ENCODE measurements at regions not wholly inside any gene's neighbourhood (a gene's known extent, or its start where the extent isn't known, plus 50 kb on each side); places are given as distances from the start of the nearest gene placed in this dataset.

GRCh38 chr7:54349229-54349628 is 192.9 kb upstream of the VSTM2A start:
- H3K9me3 ChIP-seq: no peaks in the 10 kb centered on the region
- no peaks in the 10 kb centered on the region for H3K27me3 ChIP-seq
- H3K36me3 ChIP-seq: no peaks in the 10 kb centered on the region
- intact Hi-C loops (cut with DNase I): no loop called here
- no peaks in the 10 kb centered on the region for H3K4me1 ChIP-seq
- WGBS, 2 donors: 63 to 67% methylated on average over 3 of the region's 3 CpGs
- no peak overlapping the region for H3K4me3 ChIP-seq
- H3K27ac ChIP-seq: no peak overlapping the region
- no peak for DNase-seq
- TF ChIP-seq POLR2A (IDR thresholded peaks at IDR 0.05) (no peak), CTCF (IDR thresholded peaks at IDR 0.05) (no peak)

GRCh38 chr7:54354436-54354835 is 187.7 kb upstream of the VSTM2A start:
- DNase-seq: no peak
- intact Hi-C loops (cut with DNase I): no loop called here
- H3K4me1 ChIP-seq: no peaks in the 10 kb centered on the region
- no peak overlapping the region for H3K27ac ChIP-seq
- 59 to 71% methylated on average over 8 of the region's 8 CpGs for WGBS, 2 donors
- TF ChIP-seq CTCF (IDR thresholded peaks at IDR 0.05) (no peak), POLR2A (IDR thresholded peaks at IDR 0.05) (no peak)
- H3K4me3 ChIP-seq: no peak overlapping the region
- no peaks in the 10 kb centered on the region for H3K27me3 ChIP-seq
- H3K9me3 ChIP-seq: no peaks in the 10 kb centered on the region
- no peaks in the 10 kb centered on the region for H3K36me3 ChIP-seq

- Histone ChIP-seq H3K9me3 (no peaks in the 10 kb centered on the region), H3K4me3 (no peak overlapping the region), H3K4me1 (no peaks in the 10 kb centered on the region), H3K36me3 (no peaks in the 10 kb centered on the region), H3K27me3 (no peaks in the 10 kb centered on the region), H3K27ac (no peak overlapping the region)
- DNase-seq: no peak
- intact Hi-C loops (cut with DNase I): no loop called here
- no peak for TF ChIP-seq POLR2A (IDR thresholded peaks at IDR 0.05)
- no peak for TF ChIP-seq CTCF (IDR thresholded peaks at IDR 0.05)
- 43 to 68% methylated on average over 1 of the region's 1 CpG for WGBS, 2 donors
These were observed 186.3 kb upstream of the VSTM2A start for GRCh38 chr7:54355842-54356241.

GRCh38 chr7:54360075-54360840 is 181.9 kb upstream of the VSTM2A start:
- Histone ChIP-seq H3K4me3 (no peak overlapping the region), H3K27me3 (no peaks in the 10 kb centered on the region), H3K9me3 (no peaks in the 10 kb centered on the region), H3K4me1 (no peaks in the 10 kb centered on the region), H3K36me3 (no peaks in the 10 kb centered on the region), H3K27ac (no peak overlapping the region)
- WGBS, 2 donors: 44 to 48% methylated on average over 6 of the region's 6 CpGs
- no peak for DNase-seq
- no peak for TF ChIP-seq POLR2A (IDR thresholded peaks at IDR 0.05)
- no peak for TF ChIP-seq CTCF (IDR thresholded peaks at IDR 0.05)
- intact Hi-C loops (cut with DNase I): no loop called here

- no peaks in the 10 kb centered on the region for H3K9me3 ChIP-seq
- no peak overlapping the region for H3K27ac ChIP-seq
- no peaks in the 10 kb centered on the region for H3K4me1 ChIP-seq
- WGBS, 2 donors: 88 to 92% methylated on average over 1 of the region's 1 CpG
- H3K4me3 ChIP-seq: no peak overlapping the region
- no peaks in the 10 kb centered on the region for H3K36me3 ChIP-seq
- TF ChIP-seq CTCF (IDR thresholded peaks at IDR 0.05) (no peak), POLR2A (IDR thresholded peaks at IDR 0.05) (no peak)
- no peak for DNase-seq
- no peaks in the 10 kb centered on the region for H3K27me3 ChIP-seq
- intact Hi-C loops (cut with DNase I): no loop called here
These were observed 151.6 kb upstream of the VSTM2A start for GRCh38 chr7:54390565-54390964.
